LoVo (cell line): ENCODE measurements at regions not wholly inside any gene's neighbourhood (a gene's known extent, or its start where the extent isn't known, plus 50 kb on each side); places are given as distances from the start of the nearest gene placed in this dataset.

ENCODE experiments used
- DNase-seq: peaks from one replicate; pipeline ENCODE4 v3.0.0-alpha.2; 2016; ENCODE audit warnings: low spot score

DNA sequence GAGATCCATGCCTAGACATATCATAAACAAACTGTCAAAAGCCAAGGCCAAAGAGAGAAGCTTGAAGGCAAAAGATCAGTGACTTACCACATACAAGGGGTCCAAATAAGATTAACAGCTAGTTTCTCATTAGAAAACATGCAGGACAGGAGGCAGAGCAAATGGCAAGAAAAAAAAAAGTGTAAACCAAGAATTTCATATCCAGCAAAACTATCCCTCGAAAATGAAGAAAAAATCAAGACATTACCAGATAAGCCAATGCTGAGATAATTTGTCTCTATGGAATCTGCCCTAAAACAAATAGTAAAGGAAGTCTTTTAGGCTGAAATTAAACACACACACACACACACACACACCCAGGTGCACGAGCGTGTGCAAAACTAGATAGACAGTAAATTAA lies 99.6 kb upstream of the NSMCE3 start:
- DNase-seq: no peak

DNA sequence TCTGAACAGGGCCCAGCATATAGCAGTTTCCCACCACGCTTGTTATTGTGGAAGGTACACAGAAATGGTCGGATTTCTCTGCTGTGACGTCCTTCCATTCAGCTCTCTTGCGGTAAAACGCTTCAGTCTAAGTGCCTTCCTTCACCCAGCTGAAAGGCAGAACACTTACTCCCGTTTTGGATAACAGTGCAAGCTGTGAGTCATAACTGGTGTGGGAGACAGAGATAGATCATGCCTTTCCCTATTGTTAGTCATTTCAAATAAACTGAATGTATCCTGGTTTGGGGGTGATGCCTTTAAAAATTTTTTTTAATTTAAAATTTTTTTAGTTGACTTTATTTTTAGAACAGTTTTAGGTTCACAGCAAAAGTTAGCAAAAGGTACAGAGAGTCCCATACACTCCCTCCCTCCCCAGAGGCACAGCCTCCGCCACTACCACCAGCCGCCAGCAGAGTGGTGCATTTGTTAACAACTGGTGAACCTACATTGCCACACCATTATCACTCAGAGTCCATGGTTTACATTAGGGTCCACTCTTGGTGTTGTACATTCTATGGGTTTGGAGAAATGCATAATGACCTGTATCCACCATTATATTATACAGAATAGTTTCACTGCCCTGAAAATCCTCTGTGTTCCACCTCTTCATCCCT lies 94.9 kb upstream of the NSMCE3 start:
- no peak for DNase-seq

DNA sequence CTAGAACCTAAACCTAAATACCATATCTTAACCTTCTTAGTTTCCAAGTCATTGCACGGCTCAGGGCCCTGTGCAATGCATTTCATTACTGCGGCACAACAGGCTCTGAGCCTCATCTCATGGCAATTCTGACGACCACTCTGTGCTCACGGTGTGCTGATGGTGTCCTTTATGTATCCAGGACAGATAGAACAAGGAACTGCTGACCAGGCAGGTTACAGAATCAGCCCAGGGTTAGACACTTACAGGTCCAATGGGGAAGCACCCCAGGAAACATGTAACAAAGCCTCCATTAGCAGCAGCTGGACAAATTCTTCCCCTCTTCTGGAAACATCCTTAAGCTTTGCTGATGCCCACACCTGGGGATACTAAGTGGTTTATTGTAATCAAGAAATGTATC lies 91.9 kb upstream of the NSMCE3 start:
- no peak for DNase-seq

DNA sequence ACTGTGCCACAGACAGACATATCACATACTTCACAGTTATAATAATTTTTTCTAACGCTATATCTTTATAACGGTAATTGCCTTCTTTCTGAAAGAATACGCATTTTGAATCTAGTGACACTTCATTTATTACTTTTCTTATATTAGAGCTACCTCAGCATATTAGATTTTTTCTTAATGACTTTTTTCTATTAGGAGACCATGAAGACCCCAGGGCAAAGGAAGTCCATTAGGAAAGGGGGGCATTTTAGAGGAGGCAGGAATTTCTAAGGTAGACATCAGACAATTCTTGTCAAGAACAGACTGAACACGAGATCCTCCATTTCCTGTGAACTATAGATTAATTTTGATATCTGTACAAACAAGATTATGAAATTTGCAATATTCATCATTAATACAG lies 90.5 kb upstream of the NSMCE3 start:
- no peak for DNase-seq

DNA sequence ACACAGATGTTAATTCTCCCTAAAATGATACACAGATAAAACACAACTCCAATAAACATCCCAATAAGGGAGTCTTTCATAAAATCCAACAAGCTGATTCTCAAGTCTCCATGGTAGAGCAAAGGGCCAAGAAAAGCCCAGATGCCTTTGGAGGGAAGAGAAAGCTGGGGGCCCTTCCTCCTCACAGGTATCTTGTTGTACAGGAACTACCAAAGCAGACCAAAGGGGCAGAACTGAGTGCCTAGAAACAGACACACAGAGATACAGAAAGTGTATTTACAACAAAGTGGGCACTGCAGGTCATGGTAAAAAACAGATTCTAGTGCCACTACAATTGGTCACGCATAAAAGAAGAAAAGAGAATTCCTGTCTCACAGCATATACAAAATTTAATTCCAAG lies 87.2 kb upstream of the NSMCE3 start:
- no peak for DNase-seq

DNA sequence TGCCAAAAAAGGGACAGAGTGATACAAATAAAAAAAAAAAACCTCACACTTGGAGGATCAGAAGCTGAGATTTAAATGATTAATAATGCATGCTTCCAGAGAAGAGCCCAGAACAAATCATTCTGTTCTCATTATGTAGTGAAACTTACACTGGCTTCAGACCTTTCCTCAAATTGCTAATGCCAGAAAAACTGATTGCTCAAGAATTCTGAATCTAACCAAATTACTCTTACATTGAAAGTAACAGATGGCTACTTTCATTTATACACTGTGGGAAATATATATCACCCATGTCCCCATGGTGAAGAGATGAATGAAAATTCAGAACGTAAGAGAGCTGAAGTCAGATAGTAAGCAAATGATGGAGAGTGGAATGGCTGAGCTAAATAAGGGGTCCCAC lies 85.9 kb upstream of the NSMCE3 start:
- no peak for DNase-seq

DNA sequence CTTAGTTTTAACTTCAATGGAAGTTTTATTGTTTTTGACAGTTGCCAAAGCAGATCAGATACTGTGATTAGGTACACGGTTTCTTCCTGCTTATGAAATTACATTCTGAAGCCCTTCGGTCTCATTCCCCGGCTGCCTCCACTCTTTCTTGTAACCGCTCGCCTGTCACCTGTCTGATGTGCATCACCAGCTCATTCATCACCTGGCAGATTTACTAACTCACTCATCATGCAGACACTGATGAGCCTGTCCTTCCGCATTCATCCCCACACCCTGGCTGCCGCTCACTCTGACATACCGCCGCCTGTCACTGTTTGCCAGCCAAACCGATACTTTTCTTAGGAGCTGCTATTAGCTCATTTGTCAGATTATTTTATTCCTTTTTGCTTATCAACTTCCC lies 82.8 kb upstream of the NSMCE3 start:
- DNase-seq: no peak

DNA sequence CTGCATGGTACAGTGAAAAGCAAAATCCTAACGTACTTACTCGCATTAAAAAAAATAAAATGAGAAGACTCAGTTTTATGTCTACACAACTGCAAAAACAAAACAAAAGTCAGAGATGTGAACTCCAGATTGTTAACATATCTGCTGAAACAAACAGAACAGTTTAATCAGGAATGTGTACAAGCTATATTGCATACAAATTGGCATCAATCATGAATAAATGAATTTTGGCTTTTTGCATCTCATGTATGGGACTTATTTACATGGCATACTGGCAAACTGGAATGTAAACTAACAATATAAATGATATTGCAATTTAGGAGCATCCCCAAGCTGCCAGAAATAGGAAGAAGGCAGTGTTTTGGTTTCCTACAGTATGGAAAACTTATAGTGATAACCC lies 79.6 kb upstream of the NSMCE3 start:
- DNase-seq: no peak

DNA sequence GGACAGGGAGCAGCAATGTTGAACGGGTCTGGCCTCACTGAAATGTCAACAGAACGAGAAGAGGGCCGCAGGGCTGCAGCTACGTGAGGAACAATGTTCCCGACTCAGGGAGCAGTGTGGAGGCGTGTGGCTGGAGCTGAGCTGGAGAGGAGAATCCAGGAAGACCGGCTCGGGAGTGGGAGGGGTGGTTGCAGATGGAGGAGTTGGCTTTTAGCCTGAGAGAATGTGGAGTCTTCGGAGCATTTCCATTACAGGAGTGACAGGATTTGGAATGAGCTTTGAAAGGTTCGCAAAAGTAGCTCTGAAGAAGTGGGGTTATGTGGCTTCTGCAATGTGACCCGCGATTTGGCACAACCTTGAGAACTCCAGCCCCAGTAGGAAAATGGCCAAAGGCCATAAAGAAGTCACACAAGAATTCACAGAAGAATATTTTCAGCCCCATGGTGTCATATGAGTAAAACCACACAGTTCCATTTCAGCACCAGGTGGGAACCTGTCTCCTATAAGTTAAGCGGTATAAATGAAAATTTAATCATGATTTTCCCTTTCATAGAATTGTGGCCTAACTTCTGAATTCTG lies 78.8 kb upstream of the NSMCE3 start:
- DNase-seq: no peak

DNA sequence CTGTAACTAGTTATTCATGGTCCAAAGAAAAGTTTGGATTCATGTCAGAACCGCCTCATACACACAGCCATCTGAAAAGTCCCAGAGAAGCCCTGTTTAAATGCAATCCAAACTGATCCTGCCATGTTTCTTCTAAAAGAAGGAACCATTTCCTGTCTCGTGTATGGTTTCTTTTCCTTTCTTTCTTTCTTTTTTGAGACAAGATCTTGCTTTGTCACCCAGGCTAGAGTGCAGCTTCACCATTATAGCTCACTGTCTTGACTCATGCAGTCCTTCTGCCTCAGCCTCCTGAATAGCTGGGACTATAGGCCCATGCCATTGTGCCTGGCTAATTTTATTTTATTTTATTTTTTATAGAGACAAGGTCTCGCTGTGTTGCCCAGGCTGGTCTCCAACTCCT lies 77.4 kb upstream of the NSMCE3 start:
- no peak for DNase-seq

DNA sequence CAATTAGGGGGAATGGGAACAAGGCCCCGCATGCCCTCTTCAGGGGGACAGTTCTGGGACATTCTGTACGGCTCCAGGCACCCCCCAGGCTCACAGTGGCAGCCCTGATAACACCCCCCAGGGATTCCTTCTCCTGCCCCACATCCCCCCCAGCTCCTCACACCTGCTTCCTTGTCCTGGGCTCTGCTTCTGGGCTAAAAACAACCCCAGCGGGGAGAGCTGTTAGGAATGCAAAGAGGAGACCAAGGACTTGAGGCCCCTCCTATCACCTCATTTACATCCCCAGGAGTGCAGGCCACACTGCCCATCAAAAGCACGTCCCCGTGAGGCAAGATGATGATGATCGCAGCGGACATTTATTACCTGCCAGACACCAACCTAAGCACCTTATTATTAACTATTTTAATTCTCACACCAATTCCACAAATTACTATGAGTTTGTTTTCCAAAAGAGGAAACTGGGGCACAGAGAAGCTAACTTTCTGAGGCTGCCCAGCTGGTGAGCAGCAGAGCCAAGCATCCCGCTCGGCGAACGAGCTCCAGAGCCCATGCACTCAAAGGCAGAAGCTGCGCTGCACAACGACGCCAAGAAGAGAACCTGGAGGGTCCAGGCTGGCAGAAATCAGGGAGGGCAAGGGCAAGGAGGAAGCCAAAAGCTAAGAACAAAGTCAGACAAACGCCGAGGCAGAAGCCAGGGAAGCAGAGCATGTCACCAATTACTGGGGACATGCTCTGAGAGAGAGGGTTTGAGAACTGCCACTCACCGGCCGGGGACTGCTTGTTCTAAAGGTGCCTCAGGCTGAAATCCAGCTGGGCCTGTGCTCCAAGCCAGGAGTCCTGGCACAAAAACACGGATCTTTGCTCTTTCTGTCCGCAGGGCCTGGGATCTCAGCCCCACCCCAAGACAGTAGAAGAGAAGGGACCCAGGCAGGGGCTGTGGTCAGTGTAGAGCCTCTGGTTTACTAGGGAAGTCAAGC lies 76.2 kb upstream of the NSMCE3 start:
- DNase-seq: no peak

DNA sequence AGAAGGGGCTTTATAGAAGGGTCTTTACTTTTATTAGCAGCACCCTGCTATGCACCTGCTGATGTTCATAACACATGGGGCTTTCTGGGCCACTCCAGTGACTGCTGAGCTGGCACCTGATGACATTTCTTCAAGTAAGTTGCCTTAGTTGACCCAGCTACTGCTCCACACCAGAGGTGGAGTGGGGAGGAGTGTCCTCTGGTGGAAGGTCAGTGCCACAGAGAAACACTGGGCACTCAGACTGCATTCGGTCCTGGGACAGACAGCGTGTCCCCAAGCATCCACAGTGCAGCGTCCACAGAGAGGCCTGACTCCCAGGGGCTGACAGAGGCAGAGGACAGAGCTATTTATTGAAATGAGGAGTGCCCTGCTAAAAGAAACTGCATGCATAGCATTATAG lies 74.9 kb upstream of the NSMCE3 start:
- DNase-seq: no peak

DNA sequence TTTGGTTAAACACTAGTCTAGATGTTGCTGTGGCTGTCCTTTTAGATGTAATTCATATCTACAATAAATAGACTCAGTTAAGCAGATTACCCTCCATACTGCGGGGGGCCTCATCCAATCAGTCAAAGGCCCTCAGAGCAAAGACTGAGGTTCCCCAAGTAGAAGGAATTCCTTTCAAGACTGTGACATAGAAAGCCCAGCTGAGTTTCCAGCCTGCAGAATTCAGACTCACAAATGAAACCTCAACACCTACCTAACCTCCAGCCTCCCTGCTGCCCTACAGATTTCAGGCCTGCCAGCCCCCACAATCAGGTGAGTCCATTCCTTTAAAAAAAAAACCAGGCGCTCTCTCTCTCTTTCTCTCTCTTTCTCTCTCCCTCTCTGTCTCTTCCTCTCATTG lies 73.6 kb upstream of the NSMCE3 start:
- DNase-seq: no peak

DNA sequence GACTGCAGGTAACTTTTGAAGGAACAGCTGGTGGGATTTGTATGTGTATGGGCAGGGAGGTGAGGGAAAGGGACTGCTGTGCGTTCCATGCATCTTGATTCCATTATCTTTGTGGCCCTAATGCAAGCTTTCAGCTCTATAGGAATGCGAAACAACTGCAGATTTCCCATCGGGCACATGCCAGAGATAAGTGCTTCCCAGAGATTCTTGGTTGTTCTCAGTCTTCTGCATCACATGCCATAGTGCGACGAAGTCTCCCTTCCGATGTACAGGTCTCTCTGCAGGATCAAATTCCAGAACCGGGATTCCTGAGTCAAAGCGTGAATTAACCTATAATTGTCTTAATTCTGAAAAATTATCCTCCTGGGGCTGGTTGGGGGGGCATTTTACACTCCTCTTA lies 72.6 kb upstream of the NSMCE3 start:
- DNase-seq: no peak

DNA sequence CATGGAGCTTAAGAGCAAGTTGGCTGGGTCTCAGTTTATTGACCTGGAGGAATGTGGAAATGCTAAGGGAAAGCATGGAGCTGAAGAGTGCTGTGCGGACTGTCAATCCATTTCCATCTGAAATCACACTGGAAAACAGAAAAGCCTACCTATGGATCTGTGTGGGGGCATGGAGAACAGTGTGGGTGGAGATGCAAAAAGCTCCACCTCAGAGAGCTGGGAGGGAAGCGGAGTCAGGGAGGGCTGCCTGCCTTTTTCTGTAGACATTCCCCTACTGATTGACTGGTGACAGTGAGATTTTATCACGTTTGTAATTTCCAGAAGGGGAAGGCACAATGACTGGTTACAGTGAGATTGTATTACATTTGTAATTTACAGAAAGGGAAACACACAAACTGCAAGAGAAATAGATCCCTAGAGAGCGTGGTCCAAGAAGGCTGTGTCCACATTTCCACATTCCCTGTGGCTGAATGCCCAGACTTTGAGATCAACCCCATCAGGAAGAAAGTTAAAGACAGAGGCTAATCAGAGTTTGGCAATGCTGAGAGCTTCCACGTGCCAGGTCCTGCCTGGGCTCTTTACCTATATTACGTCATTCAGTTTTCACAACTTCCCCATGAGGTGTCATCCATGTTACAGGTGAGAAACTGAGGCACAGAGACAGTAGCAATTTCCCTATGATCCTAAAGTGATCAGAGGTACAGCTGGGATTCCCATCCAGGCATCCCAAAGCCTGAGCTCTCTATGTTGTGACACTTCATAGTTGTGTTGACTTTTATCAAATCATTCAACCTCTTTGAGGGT lies 67.7 kb upstream of the NSMCE3 start:
- DNase-seq: no peak

DNA sequence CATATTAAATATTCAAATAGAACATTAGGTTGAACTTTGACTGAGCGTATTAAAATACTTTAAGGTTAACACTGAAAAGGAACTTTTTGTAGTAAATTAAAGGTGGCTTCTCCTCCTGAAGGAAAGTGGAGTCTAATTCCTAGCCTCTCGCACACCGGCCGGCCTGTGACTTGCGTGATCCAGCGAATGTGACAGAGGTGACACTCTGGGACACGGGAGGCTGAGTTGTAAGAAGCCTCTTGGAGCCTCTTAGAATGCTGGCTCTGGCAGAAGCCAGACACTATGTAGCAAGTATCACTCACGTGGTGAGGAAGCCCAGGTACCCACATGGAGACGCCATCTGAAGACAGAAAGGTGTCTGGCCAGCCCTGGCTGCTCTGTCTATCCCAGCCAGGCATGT lies 64.9 kb upstream of the NSMCE3 start:
- no peak for DNase-seq

DNA sequence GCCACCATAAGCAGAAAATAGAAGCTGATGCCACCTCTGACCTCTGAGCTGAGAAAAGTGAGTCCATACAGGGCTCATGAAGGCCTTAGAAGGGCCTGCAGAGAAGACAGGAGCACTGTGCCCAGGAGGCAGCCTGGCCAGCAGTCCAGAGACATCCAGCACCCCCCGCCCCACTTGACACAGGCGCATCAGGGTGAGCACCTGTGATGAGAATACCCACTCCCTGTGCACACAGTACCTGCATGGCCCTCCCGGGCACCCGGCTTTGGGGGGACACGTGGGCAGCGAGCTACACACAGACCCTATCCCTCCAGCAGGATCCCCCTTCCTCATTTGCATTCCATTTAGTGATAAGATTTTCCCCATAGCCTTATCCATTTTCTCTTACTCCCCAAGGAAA lies 63.6 kb upstream of the NSMCE3 start:
- no peak for DNase-seq

DNA sequence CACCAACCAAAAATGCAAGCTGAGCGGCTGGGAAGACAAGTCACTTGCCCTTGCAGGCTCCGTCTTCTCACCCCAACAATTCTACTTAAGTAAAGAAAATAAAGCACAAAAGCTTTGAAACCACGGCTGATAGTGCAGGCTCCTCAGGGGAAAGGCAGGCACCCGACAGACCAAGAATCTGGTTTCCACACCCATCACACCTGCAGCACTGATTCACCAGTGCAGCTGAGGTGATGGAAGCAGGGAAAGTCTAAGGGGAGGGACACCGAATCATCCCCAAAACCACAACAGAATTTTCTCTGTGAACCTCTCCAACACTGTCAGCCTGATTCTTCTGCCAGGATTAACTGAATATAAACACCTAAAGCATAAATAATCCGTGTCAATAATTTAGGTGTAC lies 62.0 kb upstream of the NSMCE3 start:
- DNase-seq: no peak

DNA sequence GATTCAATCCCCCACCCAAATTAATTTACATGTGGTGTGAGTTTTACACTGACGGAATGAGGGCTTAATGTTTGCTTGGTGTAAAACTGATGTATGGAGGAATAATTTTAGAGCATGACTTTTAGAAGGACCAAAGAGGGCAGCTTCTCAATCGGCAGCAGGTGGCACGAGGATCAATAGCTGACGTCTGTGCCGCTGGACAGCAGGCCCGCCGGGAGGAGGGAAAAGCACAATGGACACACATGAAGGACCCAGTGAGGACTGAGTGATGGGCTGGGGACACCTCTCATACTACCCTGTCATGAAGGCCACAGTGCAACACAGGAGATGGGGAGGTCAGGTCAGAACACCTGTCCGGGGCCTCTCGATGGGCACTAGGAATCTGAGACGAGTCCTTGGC lies 61.4 kb upstream of the NSMCE3 start:
- DNase-seq: no peak

DNA sequence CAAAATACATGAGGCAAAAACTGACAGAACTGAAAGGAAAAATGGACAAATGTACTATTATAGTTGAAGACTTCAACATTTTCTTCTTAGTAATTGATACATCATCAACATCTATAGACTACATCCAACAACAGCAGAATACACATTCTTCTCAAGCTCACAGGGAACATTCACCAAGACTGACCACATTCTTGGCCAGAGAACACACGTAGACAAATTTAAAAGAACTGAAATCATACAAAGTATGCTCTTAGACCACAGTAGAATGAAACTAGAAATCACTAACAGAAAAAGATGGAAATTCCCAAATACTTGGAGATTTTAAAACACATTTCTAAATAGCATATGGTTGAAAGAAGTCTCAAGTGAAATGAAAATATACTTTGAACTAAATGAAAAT lies 55.1 kb upstream of the NSMCE3 start:
- no peak for DNase-seq

DNA sequence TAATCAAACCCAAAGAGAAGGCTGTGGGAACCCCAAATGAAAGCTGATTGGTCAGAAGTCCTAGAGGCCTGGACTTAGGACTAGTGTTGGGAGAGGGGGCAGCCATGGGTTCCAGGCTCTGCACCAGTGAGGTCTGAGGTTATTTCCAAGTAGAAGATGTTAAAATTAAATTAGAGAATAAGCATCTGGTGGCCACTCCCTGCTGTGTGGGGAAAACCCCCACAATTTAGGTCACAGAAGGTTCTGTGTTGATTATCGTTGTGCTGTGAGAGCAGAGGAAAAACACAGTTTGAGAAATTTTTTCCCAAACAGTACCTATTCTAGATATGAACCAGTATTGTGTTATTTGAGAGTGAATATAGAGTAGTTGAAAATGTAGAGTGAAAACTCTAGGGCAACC lies 53.9 kb upstream of the NSMCE3 start:
- DNase-seq: no peak

DNA sequence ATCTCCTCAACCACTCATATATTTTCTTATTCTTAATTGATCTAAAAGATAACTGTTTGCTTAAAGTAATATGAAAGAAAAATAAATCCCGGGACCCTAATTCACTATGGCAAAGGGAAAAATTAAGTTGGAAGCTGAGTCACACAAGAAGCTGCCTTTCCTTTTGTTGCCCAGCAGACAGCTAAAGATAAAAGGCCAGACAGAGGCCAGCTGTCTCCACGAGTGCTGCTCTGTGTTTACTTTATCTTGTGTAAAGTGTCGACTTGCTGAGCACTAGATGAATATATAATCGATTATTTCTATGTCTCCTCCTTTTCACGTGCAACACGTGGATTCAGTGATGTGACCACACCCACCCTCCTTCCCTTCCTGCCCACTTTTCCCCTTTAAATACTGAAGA lies 52.8 kb upstream of the NSMCE3 start:
- no peak for DNase-seq

DNA sequence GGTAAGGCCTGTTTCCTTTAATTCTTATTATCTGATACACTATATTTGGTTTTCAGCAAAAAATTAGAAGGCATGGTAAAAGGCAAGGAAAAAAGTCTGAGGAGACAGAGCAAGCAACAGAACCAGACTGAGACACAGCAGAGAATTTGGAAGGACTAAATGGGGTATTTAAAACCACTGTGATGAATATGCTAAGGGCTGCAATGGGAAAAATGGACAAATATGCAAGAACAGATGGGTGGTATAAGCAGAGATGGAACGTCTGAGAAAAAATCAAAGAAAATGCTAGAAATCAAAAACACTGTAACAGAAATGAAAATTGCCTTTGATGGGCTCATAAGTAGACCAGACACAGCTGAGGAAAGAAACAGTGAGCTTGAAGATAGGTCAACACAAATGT lies 50.8 kb upstream of the NSMCE3 start:
- DNase-seq: no peak
